Trophoblast cell (in vitro differentiated cells and primary cell): ENCODE measurements at regions not wholly inside any gene's neighbourhood (a gene's known extent, or its start where the extent isn't known, plus 50 kb on each side); places are given as distances from the start of the nearest gene placed in this dataset.

Source experiments
- DNase-seq, 2 donors: peaks; one replicate each; pipeline ENCODE4 v3.0.0-alpha.2; 2016
- H2AFZ ChIP-seq: 2 replicates; pipeline ENCODE4 v1.6.1; 2013; ENCODE audit warnings: low read length, moderate library complexity, mild to moderate bottlenecking; ENCODE audit not compliant: insufficient read depth, poor library complexity
- H2AK5ac ChIP-seq: 2 replicates; pipeline ENCODE4 v1.6.1; 2013; ENCODE audit warnings: mild to moderate bottlenecking, low read length
- H2BK120ac ChIP-seq: 2 replicates; pipeline ENCODE4 v1.6.1; 2013; ENCODE audit warnings: low read length, mild to moderate bottlenecking, moderate library complexity; ENCODE audit not compliant: insufficient read depth, poor library complexity
- H2BK12ac ChIP-seq: 2 replicates; pipeline ENCODE4 v1.6.1; 2013; ENCODE audit warnings: mild to moderate bottlenecking, low read length, moderate library complexity
- H2BK5ac ChIP-seq: 2 replicates; pipeline ENCODE4 v1.6.1; 2013; ENCODE audit warnings: low read length, low read depth, moderate library complexity, mild to moderate bottlenecking; ENCODE audit not compliant: poor library complexity
- H3K14ac ChIP-seq: 2 replicates; pipeline ENCODE4 v1.6.1; 2013; ENCODE audit warnings: mild to moderate bottlenecking, low read length
- H3K18ac ChIP-seq: 2 replicates; pipeline ENCODE4 v1.6.1; 2013; ENCODE audit warnings: mild to moderate bottlenecking, low read length
- H3K23ac ChIP-seq: 2 replicates; pipeline ENCODE4 v1.6.1; 2013; ENCODE audit warnings: low read length
- H3K27ac ChIP-seq: 2 replicates; pipeline ENCODE4 v1.5.1; 2013; ENCODE audit warnings: low read depth, mild to moderate bottlenecking, inconsistent platforms, low read length, moderate library complexity
- H3K27me3 ChIP-seq: 2 replicates; pipeline ENCODE4 v1.6.1; 2013; ENCODE audit warnings: inconsistent platforms, mild to moderate bottlenecking, low read length, moderate library complexity; ENCODE audit not compliant: insufficient read depth
- H3K36me3 ChIP-seq, 2 experiments: 1 replicate in 1 of 2; 2 replicates in 1 of 2; pipeline ENCODE4 v1.6.1; 2013; ENCODE audit warnings: low read length in 2 of 2, mild to moderate bottlenecking in 2 of 2, moderate library complexity in 1 of 2; ENCODE audit not compliant: insufficient read depth in 2 of 2, control insufficient read depth in 1 of 2
- H3K4ac ChIP-seq: 2 replicates; pipeline ENCODE4 v1.6.1; 2013; ENCODE audit warnings: low read depth, mild to moderate bottlenecking, low read length, moderate library complexity
- H3K4me1 ChIP-seq, 2 experiments: 1 replicate in 1 of 2; 2 replicates in 1 of 2; pipeline ENCODE4 v1.6.1; 2013; ENCODE audit warnings: low read length in 2 of 2, mild to moderate bottlenecking in 2 of 2, moderate library complexity in 1 of 2; ENCODE audit not compliant: insufficient read depth in 2 of 2, control insufficient read depth in 1 of 2
- H3K4me2 ChIP-seq: 2 replicates; pipeline ENCODE4 v1.6.1; 2013; ENCODE audit warnings: inconsistent platforms, mild to moderate bottlenecking, low read length, moderate library complexity
- H3K4me3 ChIP-seq: 2 replicates; pipeline ENCODE4 v1.5.1; 2013; ENCODE audit warnings: mild to moderate bottlenecking, low read depth, low read length, inconsistent platforms
- H3K79me1 ChIP-seq: one replicate; pipeline ENCODE4 v1.6.1; 2013; ENCODE audit warnings: low read length
- H3K79me2 ChIP-seq: 2 replicates; pipeline ENCODE4 v1.6.1; 2013; ENCODE audit warnings: low read length, mild to moderate bottlenecking; ENCODE audit not compliant: control insufficient read depth, insufficient read depth, poor library complexity
- H3K9ac ChIP-seq: 2 replicates; pipeline ENCODE4 v1.6.1; 2013; ENCODE audit warnings: mild to moderate bottlenecking, low read length
- H3K9me3 ChIP-seq: 2 replicates; pipeline ENCODE4 v1.6.1; 2013; ENCODE audit warnings: low read depth, mild to moderate bottlenecking, control low read depth, inconsistent platforms, low read length; ENCODE audit not compliant: insufficient read depth
- H4K12ac ChIP-seq: 2 replicates; pipeline ENCODE4 v1.6.1; 2013; ENCODE audit warnings: low read depth, mild to moderate bottlenecking, low read length, moderate library complexity
- H4K8ac ChIP-seq: 2 replicates; pipeline ENCODE4 v1.6.1; 2013; ENCODE audit warnings: low read depth, mild to moderate bottlenecking, low read length, moderate library complexity
- H4K91ac ChIP-seq: one replicate; pipeline ENCODE4 v1.6.1; 2013; ENCODE audit warnings: low read depth, mild to moderate bottlenecking, low read length, moderate library complexity
- WGBS: extraction: QIAGEN DNeasy Blood & Tissue Kit; methylation state at CpG from one replicate; pipeline ENCODE4 v1.1.7; 2013; ENCODE audit warnings: missing lambda C conversion rate; ENCODE audit not compliant: insufficient read length, insufficient coverage; ENCODE audit errors: extremely low coverage; 5-methylcytosine and 5-hydroxymethylcytosine counted together

GRCh38 chr1:238485057-238485911 is 594.6 kb upstream of the ZP4 start:
- H2BK120ac ChIP-seq, result no peak overlapping the region
- H3K4me2 ChIP-seq, result no peak overlapping the region
- no CpG with 5 or more reads among the region's 14 CpGs for WGBS
- H2BK12ac ChIP-seq, result no peak overlapping the region
- no peak overlapping the region for H4K12ac ChIP-seq
- H3K79me2 ChIP-seq, result no peaks in the 10 kb centered on the region
- no peak overlapping the region for H2AFZ ChIP-seq
- no peak overlapping the region for H3K14ac ChIP-seq
- no peak overlapping the region for H3K4me3 ChIP-seq
- DNase-seq, result no peak
- H3K27ac ChIP-seq, result no peak overlapping the region
- H2AK5ac ChIP-seq, result no peak overlapping the region
- H3K18ac ChIP-seq, result no peak overlapping the region
- no peak overlapping the region for H2BK5ac ChIP-seq
- no peaks in the 10 kb centered on the region for H3K9me3 ChIP-seq
- no peak overlapping the region for H3K23ac ChIP-seq
- no peaks in the 10 kb centered on the region for H3K27me3 ChIP-seq
- H3K4ac ChIP-seq, result no peak overlapping the region
- peak overlapping the region; percentile 48 for H4K8ac ChIP-seq
- no peak overlapping the region for H4K91ac ChIP-seq
- no peak overlapping the region for H3K9ac ChIP-seq
- no peaks in the 10 kb centered on the region for H3K36me3 ChIP-seq
- H3K79me1 ChIP-seq, result no peaks in the 10 kb centered on the region
- no peaks in the 10 kb centered on the region for H3K4me1 ChIP-seq

- no CpG with 5 or more reads among the region's 4 CpGs for WGBS
- no peak for DNase-seq
- H3K4me1 ChIP-seq, result no peaks in the 10 kb centered on the region
These were observed 593.4 kb upstream of the ZP4 start for GRCh38 chr1:238484121-238484520.

GRCh38 chr1:238476841-238477240 is 586.1 kb upstream of the ZP4 start:
- H4K12ac ChIP-seq, result no peak overlapping the region
- H2AFZ ChIP-seq, result no peak overlapping the region
- WGBS, result no CpG with 5 or more reads among the region's 4 CpGs
- no peak overlapping the region for H4K91ac ChIP-seq
- H3K14ac ChIP-seq, result no peak overlapping the region
- no peak overlapping the region for H2BK12ac ChIP-seq
- no peak for DNase-seq
- no peak overlapping the region for H2BK5ac ChIP-seq
- no peaks in the 10 kb centered on the region for H3K79me1 ChIP-seq
- no peak overlapping the region for H2BK120ac ChIP-seq
- no peak overlapping the region for H3K4ac ChIP-seq
- no peak overlapping the region for H3K23ac ChIP-seq
- no peak overlapping the region for H3K9ac ChIP-seq
- no peak overlapping the region for H3K4me2 ChIP-seq
- no peaks in the 10 kb centered on the region for H3K36me3 ChIP-seq
- H3K4me3 ChIP-seq, result no peak overlapping the region
- no peaks in the 10 kb centered on the region for H3K27me3 ChIP-seq
- no peak overlapping the region for H4K8ac ChIP-seq
- no peaks in the 10 kb centered on the region for H3K9me3 ChIP-seq
- no peaks in the 10 kb centered on the region for H3K4me1 ChIP-seq
- H3K27ac ChIP-seq, result no peak overlapping the region
- H3K18ac ChIP-seq, result no peak overlapping the region
- H2AK5ac ChIP-seq, result no peak overlapping the region
- no peaks in the 10 kb centered on the region for H3K79me2 ChIP-seq

More at GRCh38 chr1:238484121-238484520, 593.4 kb upstream of the ZP4 start:
- Histone ChIP-seq H4K8ac (no peak overlapping the region), H3K79me2 (no peaks in the 10 kb centered on the region), H3K9ac (no peak overlapping the region), H2AFZ (no peak overlapping the region), H3K4me2 (no peak overlapping the region), H3K27me3 (no peaks in the 10 kb centered on the region), H3K4ac (no peak overlapping the region), H2BK12ac (no peak overlapping the region), H2AK5ac (no peak overlapping the region), H3K18ac (no peak overlapping the region), H4K91ac (no peak overlapping the region), H3K27ac (no peak overlapping the region), H4K12ac (no peak overlapping the region), H2BK120ac (no peak overlapping the region), H3K9me3 (no peaks in the 10 kb centered on the region), H3K14ac (no peak overlapping the region), H3K23ac (no peak overlapping the region), H3K36me3 (no peaks in the 10 kb centered on the region), H3K79me1 (no peaks in the 10 kb centered on the region), H2BK5ac (no peak overlapping the region), H3K4me3 (no peak overlapping the region)

- H3K4me2 ChIP-seq, result no peak overlapping the region
- DNase-seq, result no peak
- H4K12ac ChIP-seq, result no peak overlapping the region
- no CpG with 5 or more reads among the region's 5 CpGs for WGBS
- H3K18ac ChIP-seq, result no peak overlapping the region
- no peak overlapping the region for H2AK5ac ChIP-seq
- H3K9me3 ChIP-seq, result no peaks in the 10 kb centered on the region
- H4K91ac ChIP-seq, result no peak overlapping the region
- H4K8ac ChIP-seq, result no peak overlapping the region
- H3K4me3 ChIP-seq, result no peak overlapping the region
- no peak overlapping the region for H3K27ac ChIP-seq
- H3K4ac ChIP-seq, result no peak overlapping the region
- no peaks in the 10 kb centered on the region for H3K79me1 ChIP-seq
- no peak overlapping the region for H3K14ac ChIP-seq
- H3K23ac ChIP-seq, result no peak overlapping the region
- no peak overlapping the region for H2AFZ ChIP-seq
- no peak overlapping the region for H3K9ac ChIP-seq
- no peaks in the 10 kb centered on the region for H3K4me1 ChIP-seq
- H3K27me3 ChIP-seq, result no peaks in the 10 kb centered on the region
- H3K36me3 ChIP-seq, result no peaks in the 10 kb centered on the region
- H2BK120ac ChIP-seq, result no peak overlapping the region
- no peak overlapping the region for H2BK12ac ChIP-seq
- H3K79me2 ChIP-seq, result no peaks in the 10 kb centered on the region
- H2BK5ac ChIP-seq, result no peak overlapping the region
These were observed 585.0 kb upstream of the ZP4 start for GRCh38 chr1:238475712-238476111.
